OCI-LY1 (cell line): ENCODE measurements at regions not wholly inside any gene's neighbourhood (a gene's known extent, or its start where the extent isn't known, plus 50 kb on each side); places are given as distances from the start of the nearest gene placed in this dataset.

ENCODE experiments used
- H2AFZ ChIP-seq: fragments of 200-600 bp; sonication (generic), shearing (Covaris generic); 2 replicates; pipeline ENCODE4 v1.6.0; 2014; ENCODE audit warnings: antibody characterized with exemption, mild to moderate bottlenecking, low read length
- H3F3A ChIP-seq: fragments of 200-600 bp; sonication (generic), shearing (Covaris generic); 2 replicates; pipeline ENCODE4 v1.6.0; 2014; ENCODE audit warnings: mild to moderate bottlenecking, antibody characterized with exemption, low read length, moderate library complexity; ENCODE audit not compliant: insufficient read depth
- H3K27ac ChIP-seq: fragments of 200-600 bp; sonication (generic); 2 replicates; pipeline ENCODE4 v1.5.1; 2014; ENCODE audit warnings: low read length, mixed run types, mild to moderate bottlenecking, low read depth; ENCODE audit not compliant: poor library complexity, severe bottlenecking
- H3K27me3 ChIP-seq: fragments of 200-600 bp; sonication (generic); 2 replicates; pipeline ENCODE4 v1.6.0; 2014; ENCODE audit warnings: antibody characterized with exemption, mild to moderate bottlenecking, low read length, moderate library complexity; ENCODE audit not compliant: insufficient read depth
- H3K36me3 ChIP-seq: fragments of 200-600 bp; sonication (generic); 2 replicates; pipeline ENCODE4 v1.6.1; 2014; ENCODE audit warnings: mild to moderate bottlenecking, antibody characterized with exemption, low read length, moderate library complexity, mixed read lengths; ENCODE audit not compliant: insufficient read depth
- H3K4me1 ChIP-seq: fragments of 200-600 bp; sonication (generic); 2 replicates; pipeline ENCODE4 v1.5.1; 2014; ENCODE audit warnings: mild to moderate bottlenecking, low read length, moderate library complexity; ENCODE audit not compliant: insufficient read depth, severe bottlenecking
- H3K4me2 ChIP-seq: fragments of 200-600 bp; sonication (generic), shearing (Covaris generic); 2 replicates; pipeline ENCODE4 v1.6.1; 2014; ENCODE audit warnings: low read length
- H3K4me3 ChIP-seq: fragments of 200-600 bp; sonication (generic); 2 replicates; pipeline ENCODE4 v1.5.1; 2014; ENCODE audit warnings: low read length, low read depth, mild to moderate bottlenecking, mixed read lengths; ENCODE audit not compliant: poor library complexity, severe bottlenecking
- H3K79me2 ChIP-seq: fragments of 200-600 bp; shearing (Covaris generic); 2 replicates; pipeline ENCODE4 v1.6.1; 2016; ENCODE audit warnings: mixed run types, low read length, mixed read lengths; ENCODE audit not compliant: insufficient read depth
- H3K9ac ChIP-seq: fragments of 200-600 bp; sonication (generic), shearing (Covaris generic); 2 replicates; pipeline ENCODE4 v1.6.1; 2014; ENCODE audit warnings: mild to moderate bottlenecking, low read length, mixed read lengths
- H3K9me2 ChIP-seq: fragments of 200-600 bp; sonication (generic), shearing (Covaris generic); 2 replicates; pipeline ENCODE4 v1.6.1; 2014; ENCODE audit warnings: low read depth, mild to moderate bottlenecking, low read length, mixed read lengths
- H3K9me3 ChIP-seq: fragments of 200-600 bp; shearing (Covaris generic); 2 replicates; pipeline ENCODE4 v1.6.1; 2014; ENCODE audit warnings: low read length, mixed read lengths
- H4K20me1 ChIP-seq: fragments of 200-600 bp; sonication (generic), shearing (Covaris generic); 2 replicates; pipeline ENCODE4 v1.6.0; 2016; ENCODE audit warnings: mild to moderate bottlenecking, low read length; ENCODE audit not compliant: insufficient read depth
- CTCF ChIP-seq: fragments of 200-600 bp; sonication (generic), shearing (Covaris generic); IDR thresholded peaks from 2 replicates; pipeline ENCODE4 v1.5.1; 2017; ENCODE audit warnings: mild to moderate bottlenecking, antibody characterized with exemption, low read length, moderate library complexity, mixed read lengths
- EZH2 ChIP-seq: fragments of 200-600 bp; sonication (generic), shearing (Covaris generic); IDR thresholded peaks from 2 replicates; pipeline ENCODE4 v1.8.0; 2017; ENCODE audit warnings: borderline replicate concordance, mixed run types, mild to moderate bottlenecking, antibody characterized with exemption, low read length, moderate library complexity, mixed read lengths

DNA sequence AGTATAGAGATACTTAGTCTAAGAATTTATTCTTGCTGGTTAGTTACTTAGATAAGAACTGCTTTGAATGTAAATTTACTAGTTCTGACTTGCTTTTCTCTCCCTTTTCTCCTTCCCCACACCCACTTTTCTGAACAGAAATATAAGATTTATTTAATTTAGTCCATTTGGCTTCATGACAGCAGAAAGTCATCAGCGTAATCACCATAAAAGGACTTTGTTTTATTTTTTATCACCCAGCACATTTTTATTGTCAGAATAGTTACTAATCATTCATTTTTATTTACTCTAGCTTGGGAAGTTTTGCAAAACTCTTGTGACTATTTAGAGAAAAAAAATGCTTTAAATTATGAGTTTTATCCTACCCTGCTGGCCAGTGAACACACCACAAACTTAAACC is 197.2 kb downstream of the CHRM3 start:
- Histone ChIP-seq H4K20me1 (no peaks in the 10 kb centered on the region), H3K36me3 (no peaks in the 10 kb centered on the region), H3K4me3 (no peak overlapping the region), H3K27me3 (no peaks in the 10 kb centered on the region), H3K27ac (no peak overlapping the region), H3K9me2 (no peaks in the 10 kb centered on the region), H3K4me2 (no peak overlapping the region), H3K4me1 (no peaks in the 10 kb centered on the region), H3F3A (no peaks in the 10 kb centered on the region), H3K9me3 (no peaks in the 10 kb centered on the region), H3K9ac (no peak overlapping the region), H2AFZ (no peak overlapping the region), H3K79me2 (no peaks in the 10 kb centered on the region)
- no peak for TF ChIP-seq CTCF
- TF ChIP-seq EZH2: no peak

GRCh38 chr1:239586128-239586527 is 199.8 kb downstream of the CHRM3 start:
- Histone ChIP-seq H2AFZ (no peak overlapping the region), H3F3A (no peaks in the 10 kb centered on the region), H3K4me3 (no peak overlapping the region), H3K79me2 (no peaks in the 10 kb centered on the region), H3K9me2 (no peaks in the 10 kb centered on the region), H3K27me3 (no peaks in the 10 kb centered on the region), H3K27ac (no peak overlapping the region), H4K20me1 (no peaks in the 10 kb centered on the region), H3K36me3 (no peaks in the 10 kb centered on the region), H3K4me2 (no peak overlapping the region), H3K9me3 (no peaks in the 10 kb centered on the region), H3K4me1 (no peaks in the 10 kb centered on the region), H3K9ac (no peak overlapping the region)
- TF ChIP-seq EZH2: no peak
- no peak for TF ChIP-seq CTCF

GRCh38 chr1:239587066-239587465 is 200.7 kb downstream of the CHRM3 start:
- no peaks in the 10 kb centered on the region for H3K9me2 ChIP-seq

More at GRCh38 chr1:239587066-239587465, 200.7 kb downstream of the CHRM3 start:
- Histone ChIP-seq H3K9me3 (no peaks in the 10 kb centered on the region), H3K27ac (no peak overlapping the region), H3K36me3 (no peaks in the 10 kb centered on the region), H3K4me2 (no peak overlapping the region), H3K9ac (no peak overlapping the region), H3K4me1 (no peaks in the 10 kb centered on the region), H3K79me2 (no peaks in the 10 kb centered on the region), H3F3A (no peaks in the 10 kb centered on the region), H3K27me3 (no peaks in the 10 kb centered on the region), H4K20me1 (no peaks in the 10 kb centered on the region), H2AFZ (no peak overlapping the region), H3K4me3 (no peak overlapping the region)
- TF ChIP-seq CTCF: no peak
- TF ChIP-seq EZH2: no peak
